ENCODE measurements at regions not wholly inside any gene's neighbourhood (a gene's known extent, or its start where the extent isn't known, plus 50 kb on each side); places are given as distances from the start of the nearest gene placed in this dataset.

DNA sequence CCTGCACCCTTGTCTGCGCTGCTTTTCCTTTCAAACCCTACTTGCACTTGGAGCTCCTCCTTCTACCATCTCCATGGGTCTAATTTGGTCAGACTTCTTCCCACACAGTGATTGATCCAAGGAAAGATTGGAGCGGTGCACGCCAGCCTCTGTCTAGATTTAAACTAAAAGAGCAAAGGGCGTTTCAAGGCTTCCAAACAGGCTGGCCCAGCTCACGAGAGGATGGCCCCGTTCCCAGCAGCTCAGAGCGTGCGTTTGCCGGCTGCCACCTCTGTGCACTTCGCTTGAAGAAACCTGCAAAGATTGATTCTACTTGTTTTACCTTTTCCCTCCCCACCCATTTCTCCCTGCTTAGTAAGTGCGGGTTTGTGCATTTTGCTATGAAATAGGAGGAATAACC lies 78.8 kb upstream of the ALKAL2 start:
- DNase-seq (no peak), ATAC-seq (no peak)
- H3K9me3 ChIP-seq, result no peaks in the 10 kb centered on the region
- no peaks in the 10 kb centered on the region for H3K36me3 ChIP-seq
- in situ Hi-C loops (cut with MboI; ENCODE audit: low sequenced_read_pairs in 4 of 4), result no loop called here
- no peaks in the 10 kb centered on the region for H3K4me1 ChIP-seq
- H3K4me3 ChIP-seq, result no peak overlapping the region
- H3K27me3 ChIP-seq, result no peaks in the 10 kb centered on the region
- no peak overlapping the region for H3K27ac ChIP-seq
- TF ChIP-seq POLR2A (IDR thresholded peaks at IDR 0.05), result no peak
- TF ChIP-seq, protein P1, sequence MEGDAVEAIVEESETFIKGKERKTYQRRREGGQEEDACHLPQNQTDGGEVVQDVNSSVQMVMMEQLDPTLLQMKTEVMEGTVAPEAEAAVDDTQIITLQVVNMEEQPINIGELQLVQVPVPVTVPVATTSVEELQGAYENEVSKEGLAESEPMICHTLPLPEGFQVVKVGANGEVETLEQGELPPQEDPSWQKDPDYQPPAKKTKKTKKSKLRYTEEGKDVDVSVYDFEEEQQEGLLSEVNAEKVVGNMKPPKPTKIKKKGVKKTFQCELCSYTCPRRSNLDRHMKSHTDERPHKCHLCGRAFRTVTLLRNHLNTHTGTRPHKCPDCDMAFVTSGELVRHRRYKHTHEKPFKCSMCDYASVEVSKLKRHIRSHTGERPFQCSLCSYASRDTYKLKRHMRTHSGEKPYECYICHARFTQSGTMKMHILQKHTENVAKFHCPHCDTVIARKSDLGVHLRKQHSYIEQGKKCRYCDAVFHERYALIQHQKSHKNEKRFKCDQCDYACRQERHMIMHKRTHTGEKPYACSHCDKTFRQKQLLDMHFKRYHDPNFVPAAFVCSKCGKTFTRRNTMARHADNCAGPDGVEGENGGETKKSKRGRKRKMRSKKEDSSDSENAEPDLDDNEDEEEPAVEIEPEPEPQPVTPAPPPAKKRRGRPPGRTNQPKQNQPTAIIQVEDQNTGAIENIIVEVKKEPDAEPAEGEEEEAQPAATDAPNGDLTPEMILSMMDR (IDR thresholded peaks at IDR 0.05 in 4 of 5, conservative IDR thresholded peaks at IDR 0.05 in 1 of 5), result no peak
- intact Hi-C loops (cut with DNase I; ENCODE audit: low total_unique reads), result no loop called here

DNA sequence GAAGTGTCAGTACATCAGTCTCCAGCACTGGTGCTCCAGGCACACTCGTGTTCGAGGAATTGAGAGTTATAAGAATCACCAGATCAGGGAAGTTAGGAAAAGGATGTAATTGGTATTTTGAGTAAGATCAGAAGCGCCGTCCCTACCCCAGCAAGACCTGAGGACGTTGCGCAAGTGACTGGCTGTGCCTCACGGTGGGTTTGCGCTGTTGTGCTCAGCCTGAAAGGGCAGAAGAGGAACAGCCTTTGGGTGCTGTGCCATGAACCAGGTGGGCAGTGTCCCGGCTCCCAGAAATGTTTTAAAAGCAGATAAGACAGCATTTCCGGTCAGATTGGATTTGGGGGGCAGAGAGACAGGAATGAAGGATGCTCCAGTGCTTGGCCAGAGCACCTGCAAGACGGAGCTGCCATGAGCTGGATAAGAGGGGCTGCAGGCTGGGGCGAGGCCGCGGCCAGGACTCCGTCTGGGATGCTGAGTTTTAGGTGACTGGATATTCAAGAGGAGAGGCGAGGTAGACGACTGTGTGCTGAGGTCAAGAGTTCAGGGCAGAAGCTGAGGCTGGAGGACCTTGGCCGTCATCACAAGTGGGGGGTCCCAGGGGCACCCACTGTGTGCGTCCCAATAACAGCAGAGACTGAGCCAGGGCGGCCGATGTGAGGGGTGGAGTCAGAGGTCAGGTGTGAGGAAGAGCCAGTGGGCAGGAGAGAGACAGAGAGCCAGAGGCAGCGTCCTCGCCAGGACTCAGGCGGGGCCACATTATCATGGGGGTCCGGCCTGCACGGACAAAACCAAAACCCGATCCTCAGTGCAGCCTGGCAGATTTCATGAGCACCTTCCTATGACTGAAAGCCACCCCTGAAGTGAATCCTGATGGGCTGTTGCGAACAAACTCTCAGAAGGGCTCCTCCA lies 77.7 kb upstream of the ALKAL2 start:
- H3K27ac ChIP-seq, result no peak overlapping the region
- no peak for DNase-seq
- H3K4me3 ChIP-seq, result no peak overlapping the region
- no peak for TF ChIP-seq POLR2A (IDR thresholded peaks at IDR 0.05)
- TF ChIP-seq, protein P1 (IDR thresholded peaks at IDR 0.05 in 4 of 5, conservative IDR thresholded peaks at IDR 0.05 in 1 of 5), result no peak
- H3K9me3 ChIP-seq, result no peaks in the 10 kb centered on the region
- intact Hi-C loops (cut with DNase I; ENCODE audit: low total_unique reads) (no loop called here), in situ Hi-C loops (cut with MboI; ENCODE audit: low sequenced_read_pairs in 4 of 4) (no loop called here)
- ATAC-seq, result no peak
- no peaks in the 10 kb centered on the region for H3K4me1 ChIP-seq
- no peaks in the 10 kb centered on the region for H3K36me3 ChIP-seq
- H3K27me3 ChIP-seq, result no peaks in the 10 kb centered on the region

DNA sequence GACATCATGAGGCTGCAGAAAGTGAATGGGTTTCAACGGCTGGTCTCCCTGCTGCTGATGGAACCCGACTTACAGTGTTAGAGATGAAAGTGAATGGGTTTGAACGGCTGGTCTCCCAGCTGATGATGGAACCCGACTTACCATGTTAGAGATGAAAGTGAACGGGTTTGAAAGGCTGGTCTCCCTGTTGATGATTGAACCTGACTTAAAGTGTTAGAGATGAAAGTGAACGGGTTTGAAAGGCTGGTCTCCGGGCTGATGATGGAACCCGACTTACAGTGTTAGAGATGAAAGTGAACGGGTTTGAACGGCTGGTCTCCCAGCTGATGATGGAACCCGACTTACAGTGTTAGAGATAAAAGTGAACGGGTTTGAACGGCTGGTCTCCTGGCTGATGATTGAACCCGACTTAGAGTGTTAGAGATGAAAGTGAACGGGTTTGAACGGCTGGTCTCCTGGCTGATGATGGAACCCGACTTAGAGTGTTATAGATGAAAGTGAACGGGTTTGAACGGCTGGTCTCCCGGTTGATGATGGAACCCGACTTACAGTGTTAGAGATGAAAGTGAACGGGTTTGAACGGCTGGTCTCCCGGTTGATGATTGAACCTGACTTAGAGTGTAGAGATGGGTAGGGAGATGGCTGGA lies 76.1 kb upstream of the ALKAL2 start:
- ATAC-seq (no peak), DNase-seq (no peak)
- H3K4me3 ChIP-seq, result no peak overlapping the region
- TF ChIP-seq POLR2A (IDR thresholded peaks at IDR 0.05), result no peak
- TF ChIP-seq, protein P1 (IDR thresholded peaks at IDR 0.05 in 4 of 5, conservative IDR thresholded peaks at IDR 0.05 in 1 of 5), result no peak
- H3K36me3 ChIP-seq, result no peaks in the 10 kb centered on the region
- in situ Hi-C loops (cut with MboI; ENCODE audit: low sequenced_read_pairs in 4 of 4), result no loop called here
- no peaks in the 10 kb centered on the region for H3K9me3 ChIP-seq
- H3K27ac ChIP-seq, result no peak overlapping the region
- intact Hi-C loops (cut with DNase I; ENCODE audit: low total_unique reads), result no loop called here
- no peaks in the 10 kb centered on the region for H3K4me1 ChIP-seq
- H3K27me3 ChIP-seq, result no peaks in the 10 kb centered on the region

DNA sequence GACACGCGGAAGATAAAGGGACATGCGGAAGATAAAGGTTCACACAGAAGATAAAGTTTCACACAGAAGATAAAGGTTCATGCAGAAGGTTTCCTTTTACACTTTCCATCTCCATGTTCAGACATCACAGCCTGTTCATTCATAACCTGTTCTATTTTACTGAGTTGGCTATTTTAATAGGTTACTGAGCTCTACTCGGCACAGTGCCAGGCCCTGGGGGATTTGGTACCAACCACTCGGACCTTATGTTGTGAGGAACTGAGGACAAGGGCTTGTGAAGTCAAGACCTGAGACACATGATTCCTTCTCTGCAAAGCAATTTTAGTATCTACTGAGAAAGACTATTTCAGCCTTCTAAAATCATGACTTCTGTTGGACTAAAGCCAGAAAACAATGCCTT lies 75.0 kb upstream of the ALKAL2 start:
- Histone ChIP-seq H3K9me3 (no peaks in the 10 kb centered on the region), H3K27me3 (no peaks in the 10 kb centered on the region), H3K27ac (no peak overlapping the region), H3K36me3 (no peaks in the 10 kb centered on the region), H3K4me1 (no peaks in the 10 kb centered on the region), H3K4me3 (no peak overlapping the region)
- intact Hi-C loops (cut with DNase I; ENCODE audit: low total_unique reads), result no loop called here
- in situ Hi-C loops (cut with MboI; ENCODE audit: low sequenced_read_pairs in 4 of 4), result no loop called here
- DNase-seq (no peak), ATAC-seq (no peak)
- TF ChIP-seq POLR2A (IDR thresholded peaks at IDR 0.05), result no peak
- TF ChIP-seq, protein P1 (IDR thresholded peaks at IDR 0.05 in 4 of 5, conservative IDR thresholded peaks at IDR 0.05 in 1 of 5), result no peak

Data from gastrocnemius medialis (tissue), 4 donors.